HG03354 (cell line): ENCODE measurements at regions not wholly inside any gene's neighbourhood (a gene's known extent, or its start where the extent isn't known, plus 50 kb on each side); places are given as distances from the start of the nearest gene placed in this dataset.
"Not testable (repeated sequence)": the region's sequence is repeated elsewhere in the genome, so short reads cannot be mapped to it uniquely, and the experiment has no call there.

Experiments
- ATAC-seq: cut with Tn5 transposase; IDR thresholded peaks from one replicate; pipeline ENCODE4 v1.9.1; 2021; ENCODE audit warnings: mild to moderate bottlenecking; ENCODE audit not compliant: unreplicated experiment, poor library complexity, severe bottlenecking

DNA sequence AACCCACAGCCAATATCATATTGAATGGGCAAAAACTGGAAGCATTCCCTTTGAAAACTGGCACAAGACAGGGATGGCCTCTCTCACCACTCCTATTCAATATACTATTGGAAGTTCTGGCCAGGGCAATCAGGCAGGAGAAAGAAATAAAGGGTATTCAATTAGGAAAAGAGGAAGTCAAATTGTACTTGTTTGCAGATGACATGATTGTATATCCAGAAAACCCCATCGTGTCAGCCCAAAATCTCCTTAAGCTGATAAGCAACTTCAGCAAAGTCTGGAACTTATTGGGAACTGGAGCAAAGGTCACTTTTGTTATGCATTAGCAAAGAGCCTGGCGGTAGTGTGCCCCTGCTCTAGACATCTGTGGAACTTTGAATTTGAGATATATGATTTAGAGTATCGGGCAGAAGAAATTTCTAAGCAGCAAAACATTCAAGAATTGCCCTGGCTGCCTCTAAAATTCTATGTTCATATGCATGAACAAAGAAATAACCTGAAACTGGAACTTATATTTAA lies 53.4 kb upstream of the PSMA1 start:
- ATAC-seq, result not testable (repeated sequence)

GRCh38 chr11:14577292-14577691 lies 57.1 kb upstream of the PSMA1 start:
- no peak for ATAC-seq

- peak; percentile 55 for ATAC-seq
These were observed 57.8 kb upstream of the PSMA1 start for GRCh38 chr11:14577835-14578529.

- ATAC-seq, result peak; percentile 98
These were observed 58.4 kb upstream of the PSMA1 start for GRCh38 chr11:14578541-14578956.

GRCh38 chr11:14579646-14580045 lies 59.5 kb upstream of the PSMA1 start:
- no peak for ATAC-seq

DNA sequence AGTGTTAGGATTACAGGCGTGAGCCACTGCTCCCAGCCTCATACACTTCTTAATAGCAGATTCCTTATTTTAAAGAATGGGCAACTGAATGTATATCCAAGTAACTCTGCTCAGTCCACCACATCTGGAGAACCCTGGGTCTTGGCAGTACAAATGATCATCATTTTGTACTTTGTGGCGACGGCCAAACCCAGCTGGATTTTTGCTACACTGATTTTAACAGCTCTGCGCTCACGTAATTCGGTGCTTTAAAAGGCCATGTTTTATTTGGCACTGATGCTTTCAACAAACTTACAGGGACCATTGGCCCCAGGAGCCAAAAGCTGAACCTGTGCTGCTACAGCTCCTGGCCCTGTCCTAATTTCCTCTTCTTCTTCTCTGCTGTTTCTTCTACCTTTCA lies 60.8 kb upstream of the PDE3B start:
- no peak for ATAC-seq

DNA sequence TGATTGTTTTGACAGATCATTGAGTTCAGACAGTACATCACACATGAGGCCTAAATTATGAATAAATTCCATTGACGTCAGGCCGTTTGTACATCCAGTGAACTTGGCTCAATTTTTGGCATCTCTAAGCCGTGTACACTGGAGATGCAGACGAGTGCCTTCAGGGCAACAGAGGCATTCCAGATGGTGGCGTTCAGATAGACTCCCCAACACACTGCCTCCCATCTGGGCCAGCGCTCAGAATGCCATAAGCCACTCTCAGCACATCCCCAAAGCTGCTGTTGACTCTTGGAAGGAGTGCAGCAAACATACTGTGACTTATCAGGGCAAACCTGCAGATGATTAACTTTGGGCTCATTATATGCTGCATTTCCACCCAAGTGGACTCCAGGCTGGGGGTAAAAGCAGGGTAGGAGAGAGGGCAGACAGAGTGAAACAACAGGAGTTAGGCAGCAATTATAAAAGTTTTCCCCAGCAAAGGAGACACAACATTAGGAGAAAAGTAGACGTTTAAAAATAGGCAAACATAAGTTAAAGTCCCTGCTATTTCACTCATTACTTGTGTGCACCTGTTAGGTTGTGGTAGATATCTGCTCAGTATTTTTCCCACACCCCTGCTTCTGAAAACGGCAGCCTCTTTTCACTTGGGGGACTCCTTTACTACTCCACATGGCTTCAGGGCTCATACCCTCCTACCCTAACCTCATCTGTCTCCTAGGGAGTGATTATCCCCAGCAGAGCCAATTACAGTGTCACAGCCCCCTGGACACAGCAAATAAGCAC lies 60.2 kb upstream of the PDE3B start:
- ATAC-seq, result peak; percentile 35

GRCh38 chr11:14584035-14584363 lies 59.6 kb upstream of the PDE3B start:
- ATAC-seq, result no peak

- ATAC-seq, result no peak
These were observed 59.0 kb upstream of the PDE3B start for GRCh38 chr11:14584595-14584994.

DNA sequence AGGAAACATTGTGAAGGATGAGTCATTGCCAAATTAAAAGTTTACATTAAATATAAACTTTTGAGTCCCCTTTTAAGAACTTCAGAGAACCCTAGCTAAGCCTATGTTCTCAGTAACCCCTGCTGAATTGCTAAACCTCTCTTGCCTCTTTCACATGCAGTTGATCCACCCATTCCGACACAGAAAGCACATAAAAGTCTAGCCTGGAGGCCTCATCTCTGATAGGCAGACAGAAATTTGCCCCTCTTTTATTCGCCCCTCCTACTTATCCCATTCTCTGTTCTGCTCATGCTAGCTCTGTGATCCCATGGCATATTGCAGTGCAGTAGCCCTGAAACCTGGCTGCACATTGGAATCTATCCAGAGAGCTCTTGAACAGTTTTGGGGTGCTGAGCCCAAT lies 58.2 kb upstream of the PDE3B start:
- no peak for ATAC-seq

GRCh38 chr11:14587258-14587657 lies 56.3 kb upstream of the PDE3B start:
- no peak for ATAC-seq

GRCh38 chr11:14588681-14589080 lies 54.9 kb upstream of the PDE3B start:
- no peak for ATAC-seq

DNA sequence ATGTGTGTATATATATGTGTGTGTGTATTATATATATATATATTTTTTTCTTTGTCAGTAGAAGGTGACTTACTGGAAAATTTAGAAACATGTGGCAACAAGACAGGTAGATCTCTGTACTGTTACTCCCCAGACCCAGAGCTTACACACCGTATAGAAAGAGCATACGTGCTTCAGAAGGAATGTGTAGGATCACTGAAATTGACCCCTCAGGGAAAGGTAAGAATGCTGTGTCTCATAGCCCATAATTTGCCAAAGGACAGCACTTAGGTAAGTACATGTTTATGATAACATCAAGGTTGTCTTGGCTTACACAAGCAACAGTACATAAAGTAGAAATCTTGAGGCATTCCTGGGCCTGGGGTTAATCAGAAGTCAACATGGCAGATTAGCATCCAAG lies 54.2 kb upstream of the PDE3B start:
- ATAC-seq, result no peak

DNA sequence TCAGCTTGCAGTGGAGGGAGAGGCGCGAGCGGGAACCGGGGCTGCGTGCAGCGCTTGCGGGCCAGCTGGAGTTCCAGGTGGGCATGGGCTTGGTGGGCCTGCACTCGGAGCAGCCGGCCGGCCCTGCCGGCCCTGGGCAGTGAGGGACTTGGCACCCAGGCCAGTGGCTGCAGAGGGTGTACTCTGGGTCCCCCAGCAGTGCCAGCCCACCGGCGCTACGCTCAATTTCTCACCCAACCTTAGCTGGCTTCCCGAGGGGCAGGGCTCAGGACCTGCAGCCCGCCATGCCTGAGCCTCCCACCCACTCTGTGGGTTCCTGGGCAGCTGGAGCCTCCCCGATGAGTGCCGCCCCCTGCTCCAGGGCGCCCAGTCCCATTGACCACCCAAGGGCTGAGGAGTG lies 52.6 kb upstream of the PDE3B start:
- not testable (repeated sequence) for ATAC-seq

DNA sequence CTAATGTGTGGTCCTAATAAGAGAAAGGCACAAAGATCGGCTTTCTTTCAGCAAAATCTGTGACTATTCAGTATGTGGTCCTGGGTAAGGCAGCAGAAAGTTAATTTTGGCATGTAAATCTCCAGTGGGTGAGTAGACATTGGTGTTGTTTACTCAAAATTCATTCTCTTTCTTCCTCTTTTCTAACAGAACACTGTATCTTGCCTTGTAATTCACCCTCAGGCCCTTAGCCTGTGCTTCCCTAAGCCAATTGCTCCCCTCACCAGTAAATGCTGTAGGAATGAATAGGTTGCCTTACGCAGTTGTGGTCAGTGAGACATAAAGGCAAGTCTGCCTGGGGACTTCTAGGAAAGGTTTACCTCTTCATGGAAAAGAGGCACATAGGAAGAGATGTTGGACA lies 49.9 kb upstream of the PDE3B start:
- no peak for ATAC-seq
